ENCODE measurements at regions not wholly inside any gene's neighbourhood (a gene's known extent, or its start where the extent isn't known, plus 50 kb on each side); places are given as distances from the start of the nearest gene placed in this dataset.

GRCh38 chr13:61728471-61728870 is 312.8 kb upstream of the PCDH20 start:
- Mint-ChIP-seq H3K27me3 (ENCODE audit: low read depth) (no peaks in the 10 kb centered on the region), H3K9me3 (peaks cover 9% of the 10 kb centered on the region; the same call in 1 of the 2 replicates), H3K4me1 (peaks cover 3% of the 10 kb centered on the region), H3K27ac (no peak overlapping the region), H3K4me3 (no peak overlapping the region), H3K36me3 (no peaks in the 10 kb centered on the region)
- CTCF ChIA-PET: no interaction called here
- DNase-seq (ENCODE audit: low spot score) (no peak), ATAC-seq (no peak)
- POLR2A ChIA-PET: no interaction called here
- TF ChIP-seq NR3C1 (CRISPR knock-in tag; conservative IDR thresholded peaks at IDR 0.05; ENCODE audit: low read depth) (no peak), NFATC4 (CRISPR knock-in tag; IDR thresholded peaks at IDR 0.05) (no peak), NFYB (CRISPR knock-in tag; conservative IDR thresholded peaks at IDR 0.05; ENCODE audit: low read depth) (no peak), E2F1 (CRISPR knock-in tag; IDR thresholded peaks at IDR 0.05) (no peak), OVOL2 (CRISPR knock-in tag; IDR thresholded peaks at IDR 0.05; ENCODE audit: borderline replicate concordance) (no peak), ATF1 (CRISPR knock-in tag; IDR thresholded peaks at IDR 0.05) (no peak), JUN (CRISPR knock-in tag; IDR thresholded peaks at IDR 0.05) (no peak), KAT7 (CRISPR knock-in tag; IDR thresholded peaks at IDR 0.05; ENCODE audit: borderline replicate concordance) (no peak), ZNF512 (CRISPR knock-in tag; IDR thresholded peaks at IDR 0.05; ENCODE audit: borderline replicate concordance) (no peak), PRRX2 (CRISPR knock-in tag; IDR thresholded peaks at IDR 0.05) (no peak), ZNF138 (CRISPR knock-in tag; conservative IDR thresholded peaks at IDR 0.05) (no peak), EMX1 (CRISPR knock-in tag; IDR thresholded peaks at IDR 0.05) (no peak), ERG (CRISPR knock-in tag; IDR thresholded peaks at IDR 0.05) (no peak), USF1 (CRISPR knock-in tag; IDR thresholded peaks at IDR 0.05) (no peak), CREB1 (CRISPR knock-in tag; IDR thresholded peaks at IDR 0.05) (no peak)

- DNase-seq (ENCODE audit: low spot score): no peak
- H3K27me3 Mint-ChIP-seq (ENCODE audit: low read depth): no peaks in the 10 kb centered on the region
- H3K9me3 Mint-ChIP-seq: peaks cover 9% of the 10 kb centered on the region; the same call in 1 of the 2 replicates
- CTCF ChIA-PET: no interaction called here
- H3K4me3 Mint-ChIP-seq: no peak overlapping the region
- TF ChIP-seq FOXJ3 (CRISPR knock-in tag; IDR thresholded peaks at IDR 0.05; ENCODE audit: borderline replicate concordance) (no peak), ZNF512 (CRISPR knock-in tag; IDR thresholded peaks at IDR 0.05; ENCODE audit: borderline replicate concordance) (no peak), NFYB (CRISPR knock-in tag; conservative IDR thresholded peaks at IDR 0.05; ENCODE audit: low read depth) (no peak), ESRRA (CRISPR knock-in tag; IDR thresholded peaks at IDR 0.05; ENCODE audit: borderline replicate concordance) (no peak), IRF2 (CRISPR knock-in tag; IDR thresholded peaks at IDR 0.05; ENCODE audit: borderline replicate concordance, low read depth) (no peak), ZNF232 (CRISPR knock-in tag; IDR thresholded peaks at IDR 0.05) (no peak), ZSCAN18 (CRISPR knock-in tag; IDR thresholded peaks at IDR 0.05) (no peak), STAT6 (CRISPR knock-in tag; conservative IDR thresholded peaks at IDR 0.05; ENCODE audit: low read depth) (no peak), JUN (CRISPR knock-in tag; IDR thresholded peaks at IDR 0.05) (no peak), ATF1 (CRISPR knock-in tag; IDR thresholded peaks at IDR 0.05) (no peak), GRHL2 (CRISPR knock-in tag; IDR thresholded peaks at IDR 0.05; ENCODE audit: insufficient replicate concordance, severe bottlenecking) (no peak), FOXK1 (CRISPR knock-in tag; IDR thresholded peaks at IDR 0.05) (no peak), MYBL2 (CRISPR knock-in tag; IDR thresholded peaks at IDR 0.05) (no peak)
- peaks cover 3% of the 10 kb centered on the region for H3K4me1 Mint-ChIP-seq
- ATAC-seq: no peak
- POLR2A ChIA-PET: no interaction called here
- no peak overlapping the region for H3K27ac Mint-ChIP-seq
- H3K36me3 Mint-ChIP-seq: no peaks in the 10 kb centered on the region
These were observed 312.1 kb upstream of the PCDH20 start for GRCh38 chr13:61727767-61728166.
